OCI-LY7 (cell line): ENCODE measurements at regions not wholly inside any gene's neighbourhood (a gene's known extent, or its start where the extent isn't known, plus 50 kb on each side); places are given as distances from the start of the nearest gene placed in this dataset.

ENCODE experiments used
- BruUV-seq: library from RNA; stranded (reverse); fragments of 400-500 nt; replicated peaks from 2 replicates; lab custom pipeline; 2021; lab: Mats Ljungman, UMichigan
- CTCF ChIA-PET: fragments of 300-600 bp; sonication (Branson Sonifier 250); formaldehyde crosslinking; loops from one replicate; lab custom pipeline; 2022; ENCODE audit warnings: antibody characterized with exemption; ENCODE audit not compliant: unreplicated experiment; lab: Charles Lee
- POLR2A ChIA-PET: fragments of 300-600 bp; sonication (Branson Sonifier 250); formaldehyde crosslinking; loops from one replicate; lab custom pipeline; 2022; ENCODE audit warnings: antibody characterized with exemption; lab: Charles Lee
- DNase-seq: peaks from one replicate; pipeline ENCODE4 v3.0.0-alpha.2; 2015; ENCODE audit warnings: low spot score
- H2AFZ ChIP-seq: fragments of 200-600 bp; sonication (generic), shearing (Covaris generic); 2 replicates; pipeline ENCODE4 v1.6.1; 2014; ENCODE audit warnings: mild to moderate bottlenecking, antibody characterized with exemption, low read length, moderate library complexity
- H3K27ac ChIP-seq: fragments of 200-600 bp; sonication (generic); 2 replicates; pipeline ENCODE4 v1.5.1; 2014; ENCODE audit warnings: mixed run types, low read depth, mild to moderate bottlenecking, moderate library complexity, low read length, inconsistent platforms; ENCODE audit not compliant: poor library complexity, severe bottlenecking
- H3K36me3 ChIP-seq: fragments of 200-600 bp; sonication (generic); 2 replicates; pipeline ENCODE4 v1.6.1; 2014; ENCODE audit warnings: mild to moderate bottlenecking, antibody characterized with exemption, low read length, moderate library complexity, mixed read lengths; ENCODE audit not compliant: insufficient read depth
- H3K4me1 ChIP-seq: fragments of 200-600 bp; sonication (generic); 2 replicates; pipeline ENCODE4 v1.5.1; 2014; ENCODE audit warnings: mild to moderate bottlenecking, low read length; ENCODE audit not compliant: insufficient read depth, poor library complexity, severe bottlenecking
- H3K4me2 ChIP-seq: fragments of 200-600 bp; sonication (generic); 2 replicates; pipeline ENCODE4 v1.6.1; 2014; ENCODE audit warnings: mild to moderate bottlenecking, low read length
- H3K4me3 ChIP-seq: fragments of 200-600 bp; sonication (generic); 2 replicates; pipeline ENCODE4 v1.5.1; 2014; ENCODE audit warnings: mild to moderate bottlenecking, low read depth, low read length; ENCODE audit not compliant: poor library complexity, severe bottlenecking
- H3K79me2 ChIP-seq: fragments of 200-600 bp; sonication (generic); 2 replicates; pipeline ENCODE4 v1.6.1; 2016; ENCODE audit warnings: low read depth, mild to moderate bottlenecking, low read length, moderate library complexity, mixed read lengths; ENCODE audit not compliant: insufficient read depth
- H3K9me2 ChIP-seq: fragments of 200-600 bp; sonication (generic); 2 replicates; pipeline ENCODE4 v1.6.1; 2016; ENCODE audit warnings: mild to moderate bottlenecking, low read length, mixed read lengths; ENCODE audit not compliant: insufficient read depth
- H3K9me3 ChIP-seq: fragments of 200-600 bp; sonication (generic); 2 replicates; pipeline ENCODE4 v1.6.1; 2014; ENCODE audit warnings: mild to moderate bottlenecking, mixed run types, low read length, mixed read lengths
- H4K20me1 ChIP-seq: fragments of 200-600 bp; sonication (generic); 2 replicates; pipeline ENCODE4 v1.6.1; 2014; ENCODE audit warnings: mild to moderate bottlenecking, antibody characterized with exemption, low read length, moderate library complexity, mixed read lengths; ENCODE audit not compliant: insufficient read depth
- EZH2phosphoT487 ChIP-seq: fragments of 200-600 bp; sonication (generic); IDR thresholded peaks from 2 replicates; pipeline ENCODE4 v1.6.1; 2018; ENCODE audit warnings: low read depth, borderline replicate concordance, mild to moderate bottlenecking, mixed run types, antibody characterized with exemption, low read length, moderate library complexity, mixed read lengths
- intact Hi-C: fragments of 100-400 bp; cut with micrococcal nuclease; formaldehyde crosslinking; loops from one replicate; pipeline ENCODE4 v1.10.0; 2022; ENCODE audit not compliant: unreplicated experiment
- TF ChIP-seq, protein P1 (sequence below): fragments of 200-600 bp; sonication (generic); conservative IDR thresholded peaks from 2 replicates; pipeline ENCODE4 v1.5.1; 2014; ENCODE audit warnings: mild to moderate bottlenecking, antibody characterized with exemption, low read length, moderate library complexity, mixed read lengths

DNA sequence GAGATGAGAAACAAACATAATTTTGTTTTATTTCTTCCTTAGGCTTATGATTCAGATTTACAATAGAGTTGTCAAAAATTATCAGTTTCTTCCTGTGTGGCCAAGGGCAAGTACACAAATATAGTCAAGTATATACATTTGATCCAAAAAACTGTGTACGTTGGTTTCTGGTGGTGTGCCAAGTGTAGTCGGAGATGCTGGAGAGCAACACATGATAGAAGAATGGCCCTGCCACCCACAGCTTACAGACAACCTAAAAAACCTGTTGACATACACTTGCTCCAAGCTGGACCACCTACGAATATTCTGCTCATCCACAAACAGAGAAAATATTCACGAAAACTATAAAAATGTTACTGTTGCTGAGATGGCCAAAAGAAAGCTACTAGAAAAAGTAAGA, 890.8 kb upstream of the PHF14 start:
- H3K79me2 ChIP-seq, result no peaks in the 10 kb centered on the region
- POLR2A ChIA-PET, result no interaction called here
- BruUV-seq, result no TSS peak

DNA sequence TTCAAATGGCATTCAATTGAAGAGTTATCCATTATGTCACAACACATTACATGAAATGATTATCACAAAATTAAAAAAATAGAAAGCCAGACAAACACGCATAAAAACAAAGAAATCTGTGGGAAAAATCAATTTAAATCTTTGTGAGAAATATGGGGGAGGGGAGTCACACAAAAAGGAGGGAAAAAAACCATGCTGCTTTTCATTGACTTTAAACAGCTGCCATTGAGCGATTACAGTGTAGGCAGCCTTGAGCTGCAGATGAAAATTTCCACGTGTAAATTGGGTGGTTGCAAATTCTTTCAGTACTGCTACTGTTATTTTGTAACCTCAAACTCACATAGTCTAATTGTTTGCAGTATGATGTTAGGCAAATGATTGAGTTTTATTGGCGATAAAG, 889.9 kb upstream of the PHF14 start:
- intact Hi-C loops, result no loop called here
- no peak for DNase-seq
- H3K4me1 ChIP-seq, result no peaks in the 10 kb centered on the region
- no peaks in the 10 kb centered on the region for H3K79me2 ChIP-seq
- no peaks in the 10 kb centered on the region for H3K9me3 ChIP-seq
- no peaks in the 10 kb centered on the region for H3K36me3 ChIP-seq
- no peaks in the 10 kb centered on the region for H3K9me2 ChIP-seq
- no peaks in the 10 kb centered on the region for H4K20me1 ChIP-seq
- H3K4me2 ChIP-seq, result no peak overlapping the region
- TF ChIP-seq, protein P1, sequence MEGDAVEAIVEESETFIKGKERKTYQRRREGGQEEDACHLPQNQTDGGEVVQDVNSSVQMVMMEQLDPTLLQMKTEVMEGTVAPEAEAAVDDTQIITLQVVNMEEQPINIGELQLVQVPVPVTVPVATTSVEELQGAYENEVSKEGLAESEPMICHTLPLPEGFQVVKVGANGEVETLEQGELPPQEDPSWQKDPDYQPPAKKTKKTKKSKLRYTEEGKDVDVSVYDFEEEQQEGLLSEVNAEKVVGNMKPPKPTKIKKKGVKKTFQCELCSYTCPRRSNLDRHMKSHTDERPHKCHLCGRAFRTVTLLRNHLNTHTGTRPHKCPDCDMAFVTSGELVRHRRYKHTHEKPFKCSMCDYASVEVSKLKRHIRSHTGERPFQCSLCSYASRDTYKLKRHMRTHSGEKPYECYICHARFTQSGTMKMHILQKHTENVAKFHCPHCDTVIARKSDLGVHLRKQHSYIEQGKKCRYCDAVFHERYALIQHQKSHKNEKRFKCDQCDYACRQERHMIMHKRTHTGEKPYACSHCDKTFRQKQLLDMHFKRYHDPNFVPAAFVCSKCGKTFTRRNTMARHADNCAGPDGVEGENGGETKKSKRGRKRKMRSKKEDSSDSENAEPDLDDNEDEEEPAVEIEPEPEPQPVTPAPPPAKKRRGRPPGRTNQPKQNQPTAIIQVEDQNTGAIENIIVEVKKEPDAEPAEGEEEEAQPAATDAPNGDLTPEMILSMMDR, result no peak
- no peak for TF ChIP-seq EZH2phosphoT487
- CTCF ChIA-PET, result no interaction called here
- no peak overlapping the region for H2AFZ ChIP-seq
- no peak overlapping the region for H3K4me3 ChIP-seq
- no TSS peak for BruUV-seq
- POLR2A ChIA-PET, result no interaction called here
- H3K27ac ChIP-seq, result no peak overlapping the region

More for the DNA sequence above, 890.8 kb upstream of the PHF14 start:
- Histone ChIP-seq H3K9me2 (no peaks in the 10 kb centered on the region), H3K4me1 (no peaks in the 10 kb centered on the region), H3K36me3 (no peaks in the 10 kb centered on the region), H3K27ac (no peak overlapping the region), H3K4me3 (no peak overlapping the region), H3K9me3 (no peaks in the 10 kb centered on the region), H4K20me1 (no peaks in the 10 kb centered on the region), H2AFZ (no peak overlapping the region), H3K4me2 (no peak overlapping the region)
- TF ChIP-seq EZH2phosphoT487, result no peak
- TF ChIP-seq, protein P1, result no peak
- CTCF ChIA-PET, result no interaction called here
- DNase-seq, result no peak
- intact Hi-C loops, result no loop called here

DNA sequence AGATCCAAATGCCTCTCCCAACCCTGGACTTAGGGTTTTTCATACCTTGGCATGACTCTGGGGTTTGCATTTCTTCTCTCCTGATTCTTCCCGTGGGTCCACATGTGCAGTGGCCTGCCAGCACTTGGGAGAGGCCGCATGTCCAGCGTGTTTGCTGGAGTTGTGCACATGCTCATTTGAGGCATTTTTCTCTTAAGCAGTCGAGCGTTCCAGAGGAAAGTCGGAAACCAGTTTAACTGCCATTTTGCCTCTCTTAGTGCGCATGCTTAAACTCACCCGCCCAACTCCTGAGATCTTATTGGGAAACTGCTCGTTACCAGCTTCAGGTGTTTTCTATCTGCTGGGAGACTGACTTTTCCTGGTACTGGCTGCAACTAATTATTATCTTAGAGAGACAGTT, 888.4 kb upstream of the PHF14 start:
- Histone ChIP-seq H3K9me2 (no peaks in the 10 kb centered on the region), H3K4me2 (no peak overlapping the region), H2AFZ (no peak overlapping the region), H3K9me3 (no peaks in the 10 kb centered on the region), H3K4me1 (no peaks in the 10 kb centered on the region), H3K4me3 (no peak overlapping the region), H3K27ac (no peak overlapping the region), H4K20me1 (no peaks in the 10 kb centered on the region), H3K79me2 (no peaks in the 10 kb centered on the region), H3K36me3 (no peaks in the 10 kb centered on the region)
- no TSS peak for BruUV-seq
- TF ChIP-seq, protein P1, result no peak
- no peak for TF ChIP-seq EZH2phosphoT487
- DNase-seq, result no peak
- CTCF ChIA-PET, result no interaction called here
- POLR2A ChIA-PET, result no interaction called here
- intact Hi-C loops, result no loop called here
